Endodermal cell (in vitro differentiated cells): ENCODE measurements at regions not wholly inside any gene's neighbourhood (a gene's known extent, or its start where the extent isn't known, plus 50 kb on each side); places are given as distances from the start of the nearest gene placed in this dataset.
"Not testable (repeated sequence)": the region's sequence is repeated elsewhere in the genome, so short reads cannot be mapped to it uniquely, and the experiment has no call there.

Experiments used
- DNase-seq: peaks from one replicate; pipeline ENCODE4 v3.0.0-alpha.2; 2017
- H3K27ac ChIP-seq: 2 replicates; pipeline ENCODE4 v1.5.1; 2013; ENCODE audit warnings: mild to moderate bottlenecking, low read depth, low read length, moderate library complexity
- H3K27me3 ChIP-seq: 2 replicates; pipeline ENCODE4 v1.6.1; 2013; ENCODE audit warnings: mild to moderate bottlenecking, low read length, moderate library complexity; ENCODE audit not compliant: insufficient read depth, control insufficient read depth, poor library complexity, severe bottlenecking
- H3K36me3 ChIP-seq: 2 replicates; pipeline ENCODE4 v1.7.0; 2013; ENCODE audit warnings: mild to moderate bottlenecking, low read length, moderate library complexity; ENCODE audit not compliant: control insufficient read depth, insufficient read depth
- H3K4me1 ChIP-seq: one replicate; pipeline ENCODE4 v1.7.0; 2013; ENCODE audit warnings: low read length; ENCODE audit not compliant: control insufficient read depth, insufficient read depth
- H3K4me3 ChIP-seq: 2 replicates; pipeline ENCODE4 v1.5.1; 2013; ENCODE audit warnings: mild to moderate bottlenecking, low read length, moderate library complexity
- H3K9ac ChIP-seq: 2 replicates; pipeline ENCODE4 v1.6.1; 2013; ENCODE audit warnings: mild to moderate bottlenecking, low read length, moderate library complexity; ENCODE audit not compliant: poor library complexity, severe bottlenecking; ENCODE audit errors: extremely low read depth
- H3K9me3 ChIP-seq: 2 replicates; pipeline ENCODE4 v1.6.1; 2013; ENCODE audit warnings: mild to moderate bottlenecking, low read length, moderate library complexity; ENCODE audit not compliant: control insufficient read depth
- H3K27ac Mint-ChIP-seq: 2 replicates; pipeline ENCODE4 v1.8.0; 2020; ENCODE audit warnings: mixed read lengths
- H3K27me3 Mint-ChIP-seq: 2 replicates; pipeline ENCODE4 v1.8.0; 2021; ENCODE audit warnings: mild to moderate bottlenecking, mixed read lengths; ENCODE audit not compliant: insufficient read depth
- H3K36me3 Mint-ChIP-seq: 2 replicates; pipeline ENCODE4 v1.8.0; 2020; ENCODE audit warnings: low read depth, mixed read lengths
- H3K4me1 Mint-ChIP-seq: 2 replicates; pipeline ENCODE4 v1.8.0; 2020; ENCODE audit warnings: mixed read lengths
- H3K4me3 Mint-ChIP-seq: 2 replicates; pipeline ENCODE4 v1.8.0; 2020; ENCODE audit warnings: mild to moderate bottlenecking, moderate library complexity, mixed read lengths
- H3K9me3 Mint-ChIP-seq: 2 replicates; pipeline ENCODE4 v1.8.0; 2020; ENCODE audit warnings: mild to moderate bottlenecking, mixed read lengths
- CTCF ChIP-seq: fragments of 200-600 bp; sonication (generic); conservative IDR thresholded peaks from 2 replicates; pipeline ENCODE4 v1.5.0; 2021; ENCODE audit warnings: antibody characterized with exemption, mild to moderate bottlenecking
- WGBS, 2 experiments: methylation state at CpG; one replicate each; pipeline versions ENCODE4 v1.1.5 to v1.1.7; 2013; ENCODE audit warnings: missing lambda C conversion rate in 2 of 2, mixed read lengths in 1 of 2; ENCODE audit not compliant: insufficient coverage in 1 of 2, insufficient read length in 1 of 2; 5-methylcytosine and 5-hydroxymethylcytosine counted together

GRCh38 chr18:71223486-71223885 is 934.6 kb downstream of the SOCS6 start:
- H3K27ac ChIP-seq: no peak overlapping the region
- Mint-ChIP-seq H3K27ac (no peak overlapping the region), H3K4me3 (no peak overlapping the region), H3K27me3 (no peaks in the 10 kb centered on the region), H3K4me1 (peaks cover 4% of the 10 kb centered on the region), H3K36me3 (no peaks in the 10 kb centered on the region), H3K9me3 (peaks cover 19% of the 10 kb centered on the region)
- no peak for DNase-seq
- no peaks in the 10 kb centered on the region for H3K4me1 ChIP-seq
- H3K9me3 ChIP-seq: peaks cover 37% of the 10 kb centered on the region
- H3K27me3 ChIP-seq: no peaks in the 10 kb centered on the region
- no peak overlapping the region for H3K4me3 ChIP-seq
- no peaks in the 10 kb centered on the region for H3K36me3 ChIP-seq
- H3K9ac ChIP-seq: no peak overlapping the region
- TF ChIP-seq CTCF: no peak

GRCh38 chr18:71221405-71221804 is 932.6 kb downstream of the SOCS6 start:
- Histone ChIP-seq H3K27me3 (no peaks in the 10 kb centered on the region), H3K9me3 (peaks cover 50% of the 10 kb centered on the region), H3K4me1 (no peaks in the 10 kb centered on the region), H3K36me3 (no peaks in the 10 kb centered on the region), H3K27ac (no peak overlapping the region), H3K9ac (no peak overlapping the region), H3K4me3 (no peak overlapping the region)
- peaks cover 39% of the 10 kb centered on the region for H3K9me3 Mint-ChIP-seq
- DNase-seq: no peak
- WGBS, 2 experiments: 90 to 95% methylated on average over 3 to 6 of the region's 6 CpGs
- H3K27me3 Mint-ChIP-seq: no peaks in the 10 kb centered on the region
- no peak overlapping the region for H3K27ac Mint-ChIP-seq
- peaks cover 6% of the 10 kb centered on the region for H3K36me3 Mint-ChIP-seq
- TF ChIP-seq CTCF: no peak
- H3K4me1 Mint-ChIP-seq: peaks cover 4% of the 10 kb centered on the region
- no peak overlapping the region for H3K4me3 Mint-ChIP-seq

- H3K9ac ChIP-seq, H3K27me3 Mint-ChIP-seq, H3K27ac Mint-ChIP-seq, H3K4me1 ChIP-seq, H3K27me3 ChIP-seq, DNase-seq, H3K27ac ChIP-seq, H3K4me3 ChIP-seq, H3K36me3 ChIP-seq: not testable (repeated sequence)
- H3K9me3 Mint-ChIP-seq: peaks cover 45% of the 10 kb centered on the region
- peak overlapping the region; percentile 49 for H3K4me3 Mint-ChIP-seq
- peaks cover 52% of the 10 kb centered on the region for H3K9me3 ChIP-seq
- peaks cover 19% of the 10 kb centered on the region for H3K4me1 Mint-ChIP-seq
- WGBS, 2 experiments: 89 to 100% methylated on average over 3 to 26 of the region's 26 CpGs
- peaks cover 11% of the 10 kb centered on the region for H3K36me3 Mint-ChIP-seq
Measured at GRCh38 chr18:71212739-71213138, 923.9 kb downstream of the SOCS6 start.

- Histone ChIP-seq H3K36me3 (no peaks in the 10 kb centered on the region), H3K9me3 (peaks cover 52% of the 10 kb centered on the region), H3K4me3 (no peak overlapping the region), H3K27ac (no peak overlapping the region), H3K27me3 (no peaks in the 10 kb centered on the region), H3K9ac (no peak overlapping the region), H3K4me1 (no peaks in the 10 kb centered on the region)
- H3K4me1 Mint-ChIP-seq: peaks cover 19% of the 10 kb centered on the region
- peaks cover 11% of the 10 kb centered on the region for H3K36me3 Mint-ChIP-seq
- H3K27ac Mint-ChIP-seq: no peak overlapping the region
- peaks cover 40% of the 10 kb centered on the region for H3K9me3 Mint-ChIP-seq
- DNase-seq: no peak
- TF ChIP-seq CTCF: no peak
- H3K4me3 Mint-ChIP-seq: peak overlapping the region; percentile 49
- no peaks in the 10 kb centered on the region for H3K27me3 Mint-ChIP-seq
- 75% methylated on average over 17 of the region's 33 CpGs; no CpG with 5 or more reads in 1 of the 2 experiments for WGBS, 2 experiments
Measured at GRCh38 chr18:71212222-71212621, 923.4 kb downstream of the SOCS6 start.
